ENCODE measurements at regions not wholly inside any gene's neighbourhood (a gene's known extent, or its start where the extent isn't known, plus 50 kb on each side); places are given as distances from the start of the nearest gene placed in this dataset.
A peak's percentile ranks its signal among the peaks of the same experiment; 100 is the strongest.
"Not testable (repeated sequence)": the region's sequence is repeated elsewhere in the genome, so short reads cannot be mapped to it uniquely, and the experiment has no call there.

DNA sequence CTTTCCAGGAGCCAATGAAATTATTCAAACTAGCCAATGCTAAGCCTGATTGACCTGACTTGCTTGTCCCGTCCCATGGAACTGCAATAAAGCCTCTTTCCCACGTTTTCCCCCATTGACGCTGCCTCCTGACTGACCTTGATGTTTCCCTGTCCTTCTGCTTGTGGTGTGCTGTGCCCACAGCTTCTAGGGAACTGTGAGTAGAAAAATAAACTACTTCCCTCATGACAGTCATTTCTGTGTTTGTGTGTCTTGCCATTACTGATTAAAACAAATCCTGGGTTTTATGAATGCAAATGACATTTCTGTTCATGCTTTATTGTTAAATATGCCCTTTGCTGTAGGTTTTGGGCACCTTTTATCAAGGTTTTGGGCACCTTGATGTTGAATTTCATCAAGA lies 91.3 kb upstream of the ABI1 start:
- DNase-seq (ENCODE audit: low spot score): no peak

DNA sequence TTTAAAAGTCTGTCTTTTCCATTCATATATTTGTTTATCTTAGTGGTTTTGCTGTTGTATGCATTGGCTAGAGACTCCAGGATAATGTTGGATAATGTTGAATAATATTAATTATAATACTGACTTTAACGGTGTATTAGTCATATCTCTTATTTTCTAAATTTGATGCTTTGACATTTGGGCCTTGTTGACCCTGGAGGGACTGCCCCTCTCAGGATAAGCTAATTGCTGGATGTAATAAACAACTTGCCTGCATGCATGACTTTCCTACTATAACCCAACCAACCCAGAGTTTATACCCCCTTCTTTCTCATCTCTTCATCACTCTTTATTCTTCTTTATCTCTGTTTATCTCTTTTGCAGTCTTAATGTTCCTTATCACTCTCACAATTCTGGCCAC lies 90.9 kb upstream of the ABI1 start:
- DNase-seq (ENCODE audit: low spot score): no peak

DNA sequence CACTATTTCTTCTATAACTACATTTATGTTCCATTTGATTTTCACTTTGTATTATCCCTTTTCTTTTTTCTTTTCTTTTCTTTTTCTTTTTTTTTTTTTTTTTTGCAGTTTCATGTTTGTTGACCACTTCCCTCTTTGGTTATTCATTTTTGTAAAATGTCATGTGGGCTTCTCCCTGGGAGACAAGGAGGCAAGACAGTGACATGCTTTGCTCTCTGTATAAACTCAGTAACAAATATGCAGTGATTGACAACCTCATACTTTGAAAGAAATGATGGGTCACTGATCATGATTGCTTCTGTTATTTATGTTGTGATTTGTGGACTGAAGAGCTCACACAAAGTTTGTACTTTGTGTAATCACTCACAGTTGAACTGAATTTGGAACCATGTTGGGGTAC lies 90.2 kb upstream of the ABI1 start:
- no peak for DNase-seq (ENCODE audit: low spot score)

DNA sequence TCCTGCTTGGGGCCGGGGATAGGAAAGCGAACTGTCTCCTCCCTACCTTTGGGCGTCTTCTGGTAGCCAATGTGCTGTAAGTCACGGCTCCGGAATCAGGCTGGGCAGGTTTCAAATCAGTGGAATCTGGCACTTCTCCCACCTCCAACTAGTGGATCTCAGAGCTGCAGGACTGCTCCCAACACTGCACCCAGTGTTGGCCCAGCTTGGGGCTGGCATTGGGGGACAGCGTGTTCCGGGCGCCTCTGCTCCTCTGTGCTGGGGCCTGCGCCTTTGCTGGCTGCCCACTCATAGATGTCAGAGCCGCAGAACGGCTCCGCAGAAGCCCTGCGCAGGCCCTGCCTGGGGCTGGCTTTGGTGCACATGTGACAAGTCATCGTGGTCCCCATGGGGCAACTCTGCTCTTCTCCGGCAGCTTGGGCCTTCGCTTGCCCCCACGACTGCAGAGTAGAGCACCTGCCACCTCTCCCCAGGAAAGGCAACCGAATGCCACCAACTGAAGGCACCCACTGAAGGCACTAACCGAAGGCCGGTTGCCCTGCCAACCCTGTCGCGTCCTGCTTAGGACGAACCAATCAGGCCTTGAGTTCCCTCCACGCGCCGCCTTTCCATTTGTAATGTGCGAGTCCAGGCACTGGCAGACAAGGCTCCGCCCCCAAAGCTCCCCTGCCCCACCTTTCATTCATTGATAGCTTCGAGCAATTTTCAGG lies 85.5 kb upstream of the ABI1 start:
- DNase-seq (ENCODE audit: low spot score): no peak

DNA sequence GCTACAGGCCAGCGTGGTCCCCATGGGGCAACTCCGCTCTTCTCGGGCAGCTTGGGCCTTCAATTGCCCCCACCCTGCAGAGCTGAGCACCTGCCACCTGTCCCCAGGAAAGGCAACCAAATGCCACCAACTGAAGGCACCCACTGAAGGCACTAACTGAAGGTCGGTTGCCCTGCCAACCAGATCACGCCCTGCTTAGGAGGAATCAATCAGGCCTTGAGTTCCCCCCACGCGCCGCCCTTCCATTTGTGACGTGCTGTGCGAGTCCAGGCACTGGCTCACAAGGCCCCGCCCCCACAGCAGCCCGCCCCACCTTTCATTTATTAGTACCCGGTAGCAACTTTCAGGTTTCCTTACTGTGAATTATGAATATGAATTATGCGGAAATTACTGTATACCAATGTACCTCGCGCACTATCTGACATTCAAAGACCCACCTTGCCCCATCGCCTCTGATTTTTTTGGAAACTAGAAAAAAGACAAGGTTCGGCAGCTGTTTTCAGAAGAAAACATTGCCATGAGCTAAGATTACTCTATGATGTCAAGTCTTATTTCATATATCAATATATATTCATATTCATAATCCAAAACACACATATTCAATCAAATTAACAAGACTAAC lies 83.6 kb upstream of the ABI1 start:
- DNase-seq (ENCODE audit: low spot score): no peak

DNA sequence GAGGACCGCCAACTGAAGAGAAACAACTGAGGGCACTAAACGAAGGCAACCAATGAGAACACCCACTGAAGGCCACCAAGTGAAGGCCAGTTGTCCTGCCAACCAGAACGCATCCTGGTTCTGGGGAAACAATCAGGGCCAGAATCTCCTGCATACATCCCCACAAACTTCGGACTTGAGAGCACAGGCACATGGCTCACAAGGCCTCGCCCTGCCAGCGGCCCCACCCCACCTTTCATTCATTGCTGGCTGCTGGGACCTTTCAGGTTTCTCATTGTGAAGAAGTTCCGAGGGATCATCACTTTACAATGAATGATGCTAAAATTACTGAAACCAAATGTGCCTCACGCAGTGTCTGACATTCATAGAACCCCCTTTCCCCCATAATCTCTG lies 79.2 kb upstream of the ABI1 start:
- DNase-seq (ENCODE audit: low spot score): no peak

DNA sequence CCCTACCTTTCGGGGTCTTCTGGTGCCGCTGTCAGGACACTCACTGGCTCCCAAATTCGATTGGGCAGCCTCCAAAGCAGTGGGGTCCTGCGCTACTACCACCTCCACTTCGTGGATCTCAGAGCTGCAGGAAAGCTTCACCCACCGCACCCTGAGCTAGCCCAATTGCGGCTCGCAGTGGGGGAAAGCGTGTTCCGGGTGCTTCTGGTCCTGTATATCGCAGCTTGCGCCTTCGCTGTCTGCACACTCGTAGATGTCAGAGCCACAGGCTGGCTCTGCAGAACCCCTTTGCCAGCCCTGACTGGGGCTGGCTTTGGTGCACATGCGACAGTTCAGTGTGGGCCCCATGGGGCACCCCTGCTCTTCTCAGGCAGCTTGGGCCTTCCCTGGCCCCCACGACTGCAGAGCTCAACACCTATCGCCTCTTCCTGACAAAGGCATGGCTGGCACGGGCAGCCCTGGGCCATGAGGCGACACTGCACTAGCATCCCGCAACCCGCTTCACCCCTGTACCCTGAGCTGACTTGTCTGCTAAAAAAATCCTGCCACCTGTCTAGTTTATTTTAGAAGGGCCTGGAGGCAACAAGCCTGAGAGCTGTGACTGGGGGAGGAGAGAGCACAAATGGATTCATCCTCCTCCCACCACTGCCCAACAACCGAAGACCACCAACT lies 78.7 kb upstream of the ABI1 start:
- DNase-seq (ENCODE audit: low spot score): no peak

DNA sequence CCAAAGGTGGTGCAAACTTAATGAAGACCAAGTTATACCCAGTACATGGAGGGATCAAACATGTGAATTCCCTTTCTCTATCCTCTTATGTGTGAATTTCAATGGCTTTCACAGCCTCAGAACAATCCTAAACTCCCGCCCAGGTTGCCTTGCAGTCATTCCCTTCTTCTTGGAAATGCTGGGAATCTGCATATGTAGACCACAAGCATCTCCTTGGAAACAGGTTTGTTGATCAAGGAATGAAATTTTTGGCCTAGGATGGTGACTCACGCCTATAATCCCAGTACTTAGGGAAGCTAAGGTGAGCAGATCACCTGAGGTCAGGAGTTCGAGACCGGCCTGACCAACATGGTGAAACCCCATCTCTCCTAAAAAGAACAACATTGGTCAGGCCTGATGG lies 77.8 kb upstream of the ABI1 start:
- DNase-seq (ENCODE audit: low spot score): no peak

DNA sequence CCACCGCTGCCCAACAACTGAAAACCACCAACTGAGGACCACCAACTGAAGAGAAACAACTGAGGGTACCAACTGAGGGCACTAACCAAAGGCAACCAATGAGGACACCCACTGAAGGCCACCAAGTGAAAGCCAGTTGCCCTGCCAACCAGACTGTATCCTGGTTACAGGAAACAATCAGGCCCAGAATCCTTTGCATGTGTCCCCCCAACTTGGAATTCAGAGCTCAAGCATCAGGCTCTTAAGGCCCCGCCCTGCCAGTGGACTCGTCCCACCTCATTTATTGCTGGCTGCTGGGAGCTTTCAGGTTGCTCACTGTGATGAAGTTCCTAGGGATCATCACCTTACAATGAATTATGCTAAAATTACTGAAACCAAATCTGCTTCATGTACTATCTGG lies 76.6 kb upstream of the ABI1 start:
- no peak for DNase-seq (ENCODE audit: low spot score)

DNA sequence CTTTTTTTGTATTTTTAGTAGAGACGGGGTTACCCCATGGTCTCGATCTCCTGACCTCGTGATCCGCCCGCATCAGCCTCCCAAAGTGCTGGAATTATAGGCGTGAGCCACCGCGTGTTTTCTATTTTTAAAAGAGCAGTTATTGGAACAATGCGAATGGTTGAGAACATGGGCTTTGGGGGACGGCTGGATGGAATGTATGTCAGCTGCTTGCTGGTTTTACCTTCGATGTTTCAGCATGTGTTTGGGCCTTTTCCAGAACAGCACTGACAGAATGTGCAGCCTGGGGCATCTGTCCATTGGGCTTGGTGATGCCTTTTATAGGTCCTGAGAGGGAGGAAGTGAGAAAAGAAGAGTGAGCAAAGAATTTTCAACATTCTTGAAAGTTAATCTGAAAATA lies 73.4 kb upstream of the ABI1 start:
- not testable (repeated sequence) for DNase-seq (ENCODE audit: low spot score)

DNA sequence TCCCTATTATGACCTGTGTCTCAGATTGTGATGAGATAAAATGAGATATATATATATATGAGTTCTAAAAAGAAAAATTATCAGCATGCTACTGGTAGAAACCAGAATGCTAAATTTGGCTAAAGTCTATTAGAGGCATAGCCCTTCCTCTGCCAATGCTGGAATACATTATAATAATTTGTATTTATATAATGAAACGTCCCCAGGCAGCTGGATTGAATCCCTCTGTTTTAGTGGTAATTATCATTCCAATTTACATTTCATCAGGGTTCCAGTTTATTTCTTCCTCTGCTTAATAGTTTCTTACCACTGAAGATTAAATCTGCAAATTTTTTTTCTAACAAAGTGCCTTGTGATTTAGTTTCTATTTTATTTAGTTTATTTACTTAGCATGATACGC lies 71.8 kb upstream of the ABI1 start:
- no peak for DNase-seq (ENCODE audit: low spot score)

DNA sequence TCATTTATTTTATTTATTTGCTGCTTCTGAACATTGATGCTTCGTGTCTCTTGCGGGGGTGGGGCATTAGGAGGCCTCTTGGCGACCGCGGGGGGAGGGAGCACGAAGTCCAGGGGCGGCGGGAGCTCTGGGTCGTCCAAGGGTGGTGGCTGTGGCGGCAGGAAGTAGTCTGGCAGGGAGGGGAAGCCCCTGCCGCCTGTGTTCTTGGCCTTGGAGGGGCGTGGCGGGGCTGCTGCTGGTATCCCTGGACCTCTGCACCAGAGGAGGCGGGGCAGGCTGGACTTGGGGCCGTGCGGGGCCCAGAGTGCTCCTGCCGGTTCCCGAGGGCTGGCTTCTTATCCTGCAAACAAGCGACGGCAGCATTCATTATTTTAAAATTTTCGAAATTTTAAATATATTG lies 70.5 kb upstream of the ABI1 start:
- DNase-seq (ENCODE audit: low spot score): no peak

DNA sequence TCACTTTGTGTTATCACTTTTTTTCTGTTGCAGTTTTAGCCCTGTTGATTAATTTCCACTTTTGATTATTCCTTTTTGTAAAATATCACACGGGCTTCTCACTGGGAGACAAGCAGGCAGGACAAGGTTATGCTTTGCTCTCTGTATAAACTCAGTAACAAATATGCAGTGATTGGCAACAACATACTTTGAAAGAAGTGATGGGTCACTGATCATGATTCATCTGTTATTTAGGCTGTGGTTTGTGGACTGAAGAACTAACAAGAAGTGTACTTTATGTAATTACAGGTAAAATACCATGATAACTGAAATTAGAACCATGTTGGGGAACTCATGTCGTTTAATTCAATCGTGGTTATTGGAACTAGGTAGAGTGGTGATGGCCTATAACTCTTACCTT lies 62.1 kb upstream of the ABI1 start:
- DNase-seq (ENCODE audit: low spot score): not testable (repeated sequence)

DNA sequence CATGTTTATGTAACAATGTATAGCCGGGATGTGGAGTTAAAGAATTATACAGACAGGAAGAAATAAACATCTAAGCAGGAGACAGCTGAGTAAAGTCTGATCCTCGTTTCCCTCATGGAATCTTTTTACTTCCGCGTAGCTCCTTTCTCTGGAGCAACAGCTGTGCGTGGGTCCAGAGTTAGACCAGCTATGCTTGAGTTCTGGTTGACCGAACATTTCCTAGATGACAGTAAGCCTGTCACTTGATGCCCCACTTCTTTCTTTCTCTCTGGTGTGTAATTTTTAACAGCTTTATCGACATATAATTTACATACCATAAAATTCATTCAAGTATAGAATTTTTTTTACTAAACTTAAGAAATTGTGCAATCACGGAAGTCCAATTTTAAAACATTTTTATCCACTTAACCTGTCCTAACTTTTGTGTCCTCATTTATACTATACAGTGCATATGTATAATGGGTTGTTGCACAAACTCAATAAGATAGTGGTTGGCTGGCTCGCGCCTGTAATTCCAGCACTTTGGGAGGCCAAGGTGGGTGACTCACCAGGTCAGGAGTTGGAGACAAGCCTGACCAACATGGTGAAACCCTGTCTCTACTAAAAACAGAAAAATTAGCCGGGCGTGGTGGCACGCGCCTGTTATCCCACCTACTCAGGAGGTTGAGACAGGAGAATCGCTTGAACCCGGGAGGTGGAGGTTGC lies 58.5 kb upstream of the ABI1 start:
- peak; percentile 14 for DNase-seq (ENCODE audit: low spot score)

DNA sequence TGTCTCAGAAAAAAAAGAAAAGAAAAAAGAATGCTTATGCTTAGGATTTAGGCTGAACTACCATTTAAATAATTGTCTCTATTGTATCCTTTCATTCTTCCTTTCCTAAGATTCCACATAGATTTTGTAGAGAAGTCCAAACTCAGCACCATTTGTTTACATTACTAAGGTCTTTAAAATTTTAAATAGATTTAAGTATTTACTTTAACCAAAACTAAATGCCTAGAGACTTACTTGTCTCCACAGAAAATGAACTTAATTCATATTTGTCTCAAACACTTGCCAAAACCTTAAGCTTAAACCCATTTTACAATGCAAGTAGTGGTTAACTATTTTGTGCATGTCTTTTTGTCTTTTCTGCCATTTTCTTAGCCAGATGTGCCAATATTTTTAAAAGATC lies 54.1 kb upstream of the ABI1 start:
- no peak for DNase-seq (ENCODE audit: low spot score)

DNA sequence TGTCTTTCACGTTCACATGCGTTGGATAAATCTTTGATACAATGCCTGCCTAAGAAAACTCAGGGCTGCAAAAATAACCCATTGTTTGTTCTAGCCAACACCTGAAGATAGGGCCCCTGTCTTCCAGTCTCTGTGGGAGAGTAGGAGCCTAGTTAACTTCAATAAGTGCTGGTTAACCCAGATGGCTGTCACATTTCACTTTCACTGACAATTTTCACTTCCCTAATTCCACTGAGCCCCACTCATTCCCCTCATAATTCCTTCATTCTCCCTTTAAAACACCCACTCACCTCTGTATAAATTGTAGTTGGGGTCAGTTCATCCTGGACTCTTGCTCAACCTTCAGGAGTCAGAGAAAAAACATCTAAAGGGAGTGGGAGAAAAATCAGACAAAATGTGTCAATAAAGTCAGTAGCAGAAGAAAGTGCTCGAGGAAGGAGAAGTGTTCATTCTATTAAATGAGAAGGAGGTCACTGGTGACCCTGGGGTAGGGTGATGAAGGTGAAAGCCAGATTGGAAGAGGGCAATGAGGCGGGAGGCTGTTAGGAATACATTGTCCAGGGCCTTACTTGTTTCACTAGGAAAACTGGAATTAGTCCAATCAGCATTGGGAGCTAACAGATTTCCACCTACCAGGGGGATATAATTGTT lies 51.2 kb upstream of the ABI1 start:
- no peak for DNase-seq (ENCODE audit: low spot score)

Measured in H4 (cell line).